ENCODE measurements at regions not wholly inside any gene's neighbourhood (a gene's known extent, or its start where the extent isn't known, plus 50 kb on each side); places are given as distances from the start of the nearest gene placed in this dataset.
A peak's percentile ranks its signal among the peaks of the same experiment; 100 is the strongest.

- no peak overlapping the region for H3K4me3 ChIP-seq (ENCODE audit: control insufficient read depth, low read depth, low read length)
- DNase-seq (ENCODE audit: low read depth): peak; percentile 81
- TF ChIP-seq CTCF (IDR thresholded peaks at IDR 0.05; ENCODE audit: control insufficient read depth, insufficient read depth, low read depth, low read length, missing control alignments): no peak
These were observed 234.2 kb downstream of the BLID start for GRCh38 chr11:121881806-121882205.

GRCh38 chr11:121877152-121877551, 238.9 kb downstream of the BLID start:
- TF ChIP-seq CTCF (IDR thresholded peaks at IDR 0.05; ENCODE audit: control insufficient read depth, insufficient read depth, low read depth, low read length, missing control alignments): no peak
- no peak for DNase-seq (ENCODE audit: low read depth)
- no peak overlapping the region for H3K4me3 ChIP-seq (ENCODE audit: control insufficient read depth, low read depth, low read length)

- TF ChIP-seq CTCF (IDR thresholded peaks at IDR 0.05; ENCODE audit: control insufficient read depth, insufficient read depth, low read depth, low read length, missing control alignments): no peak
- no peak for DNase-seq (ENCODE audit: low read depth)
- no peak overlapping the region for H3K4me3 ChIP-seq (ENCODE audit: control insufficient read depth, low read depth, low read length)
These were observed 242.2 kb downstream of the BLID start for GRCh38 chr11:121873766-121874165.

GRCh38 chr11:121872356-121872755, 243.7 kb downstream of the BLID start:
- no peak for TF ChIP-seq CTCF (IDR thresholded peaks at IDR 0.05; ENCODE audit: control insufficient read depth, insufficient read depth, low read depth, low read length, missing control alignments)
- no peak overlapping the region for H3K4me3 ChIP-seq (ENCODE audit: control insufficient read depth, low read depth, low read length)
- no peak for DNase-seq (ENCODE audit: low read depth)

GRCh38 chr11:121870206-121871045, 245.6 kb downstream of the BLID start:
- H3K4me3 ChIP-seq (ENCODE audit: control insufficient read depth, low read depth, low read length): no peak overlapping the region
- no peak for DNase-seq (ENCODE audit: low read depth)
- TF ChIP-seq CTCF (IDR thresholded peaks at IDR 0.05; ENCODE audit: control insufficient read depth, insufficient read depth, low read depth, low read length, missing control alignments): peak; percentile 11

- DNase-seq (ENCODE audit: low read depth): no peak
- TF ChIP-seq CTCF (IDR thresholded peaks at IDR 0.05; ENCODE audit: control insufficient read depth, insufficient read depth, low read depth, low read length, missing control alignments): no peak
- H3K4me3 ChIP-seq (ENCODE audit: control insufficient read depth, low read depth, low read length): no peak overlapping the region
These were observed 246.5 kb downstream of the BLID start for GRCh38 chr11:121869478-121869877.
